ENCODE measurements at regions not wholly inside any gene's neighbourhood (a gene's known extent, or its start where the extent isn't known, plus 50 kb on each side); places are given as distances from the start of the nearest gene placed in this dataset.

- ChIA-PET CTCF (no interaction called here), POLR2A (ENCODE audit: low non-redundant PET) (no interaction called here)
- TF ChIP-seq CTCF (conservative IDR thresholded peaks at IDR 0.05; ENCODE audit: low read depth): no peak
- DNase-seq (ENCODE audit: low spot score): no peak
- H3K27ac ChIP-seq: no peak overlapping the region
Measured at GRCh38 chr13:86795858-86796257, 875.3 kb upstream of the SLITRK5 start.

GRCh38 chr13:86810361-86810760 lies 860.8 kb upstream of the SLITRK5 start:
- ChIA-PET POLR2A (ENCODE audit: low non-redundant PET) (no interaction called here), CTCF (interaction anchor here (0.7 kb wide), 1 partner anchor 473 kb away, joined by 3 read pairs; no protein-coding TSS in a partner anchor)
- no peak for DNase-seq (ENCODE audit: low spot score)

GRCh38 chr13:86813198-86813597 lies 858.0 kb upstream of the SLITRK5 start:
- no peak for TF ChIP-seq CTCF (conservative IDR thresholded peaks at IDR 0.05; ENCODE audit: low read depth)
- no peak overlapping the region for H3K27ac ChIP-seq
- CTCF ChIA-PET: no interaction called here
- POLR2A ChIA-PET (ENCODE audit: low non-redundant PET): no interaction called here
- DNase-seq (ENCODE audit: low spot score): no peak

More at GRCh38 chr13:86810361-86810760, 860.8 kb upstream of the SLITRK5 start:
- no peak for TF ChIP-seq CTCF (conservative IDR thresholded peaks at IDR 0.05; ENCODE audit: low read depth)
- no peak overlapping the region for H3K27ac ChIP-seq

GRCh38 chr13:86825410-86825809 lies 845.8 kb upstream of the SLITRK5 start:
- TF ChIP-seq CTCF (conservative IDR thresholded peaks at IDR 0.05; ENCODE audit: low read depth): no peak
- ChIA-PET POLR2A (ENCODE audit: low non-redundant PET) (no interaction called here), CTCF (no interaction called here)
- no peak overlapping the region for H3K27ac ChIP-seq
- DNase-seq (ENCODE audit: low spot score): no peak

GRCh38 chr13:86826232-86826631 lies 844.9 kb upstream of the SLITRK5 start:
- ChIA-PET CTCF (interaction anchor here (0.6 kb wide), 1 partner anchor 425 kb away, joined by 3 read pairs; no protein-coding TSS in a partner anchor), POLR2A (ENCODE audit: low non-redundant PET) (no interaction called here)
- DNase-seq (ENCODE audit: low spot score): no peak
- TF ChIP-seq CTCF (conservative IDR thresholded peaks at IDR 0.05; ENCODE audit: low read depth): no peak
- no peak overlapping the region for H3K27ac ChIP-seq

- DNase-seq (ENCODE audit: low spot score): no peak
- CTCF ChIA-PET: no interaction called here
- no peak for TF ChIP-seq CTCF (conservative IDR thresholded peaks at IDR 0.05; ENCODE audit: low read depth)
- no peak overlapping the region for H3K27ac ChIP-seq
- POLR2A ChIA-PET (ENCODE audit: low non-redundant PET): no interaction called here
Measured at GRCh38 chr13:86830046-86830445, 841.1 kb upstream of the SLITRK5 start.

- CTCF ChIA-PET: interaction anchor here (0.5 to 0.6 kb wide), 2 partner anchors 26 to 94 kb away, joined by 3 to 5 read pairs; no protein-coding TSS in a partner anchor
Measured at GRCh38 chr13:86831084-86831483, 840.1 kb upstream of the SLITRK5 start.

More at GRCh38 chr13:86831084-86831483, 840.1 kb upstream of the SLITRK5 start:
- no peak for DNase-seq (ENCODE audit: low spot score)
- POLR2A ChIA-PET (ENCODE audit: low non-redundant PET): no interaction called here
- no peak overlapping the region for H3K27ac ChIP-seq
- no peak for TF ChIP-seq CTCF (conservative IDR thresholded peaks at IDR 0.05; ENCODE audit: low read depth)
